SK-N-SH (cell line): ENCODE measurements at regions not wholly inside any gene's neighbourhood (a gene's known extent, or its start where the extent isn't known, plus 50 kb on each side); places are given as distances from the start of the nearest gene placed in this dataset.

ENCODE experiments used
- CTCF ChIA-PET: fragments of 300-600, 350-600 bp; formaldehyde crosslinking; extraction: SDS; loops from one replicate; lab custom pipeline; 2021; lab: Yijun Ruan, JAX
- POLR2A ChIA-PET: fragments of 350-600 bp; sonication (Branson Sonifier 250); formaldehyde crosslinking; extraction: SDS; loops from one replicate; lab custom pipeline; 2020; ENCODE audit warnings: antibody characterized with exemption, inconsistent platforms; lab: Yijun Ruan, JAX
- DNase-seq: peaks from one replicate; pipeline ENCODE4 v3.0.0; 2012
- H2AFZ ChIP-seq: fragments of 200-600 bp; sonication (generic); 2 replicates; pipeline ENCODE4 v1.8.1; 2016; ENCODE audit warnings: antibody characterized with exemption, mild to moderate bottlenecking, low read depth
- H3F3A ChIP-seq: fragments of 200-600 bp; sonication (generic); replicated peaks from 2 replicates; pipeline ENCODE3; 2016; ENCODE audit warnings: antibody characterized with exemption, mild to moderate bottlenecking; ENCODE audit not compliant: insufficient read depth
- H3K27ac ChIP-seq, 2 experiments: fragments of 200-500 bp in 1 of 2; fragments of 200-600 bp in 1 of 2; sonication (Bioruptor generic) in 1 of 2; sonication (generic), shearing (Covaris generic) in 1 of 2; 2 replicates each; pipeline versions ENCODE4 v1.5.1 to v1.6.1; 2014 to 2016; ENCODE audit warnings: low read depth in 2 of 2, inconsistent platforms in 1 of 2, low read length in 1 of 2, mild to moderate bottlenecking in 1 of 2, mixed read lengths in 1 of 2
- H3K27me3 ChIP-seq: fragments of 200-600 bp; sonication (generic), shearing (Covaris generic); 2 replicates; pipeline ENCODE4 v1.6.1; 2016; ENCODE audit warnings: mixed run types; ENCODE audit not compliant: insufficient read depth
- H3K36me3 ChIP-seq, 2 experiments: fragments of 200-500 bp in 1 of 2; fragments of 200-600 bp in 1 of 2; sonication (Bioruptor generic) in 1 of 2; sonication (generic) in 1 of 2; replicated peaks in 1 of 2; 2 replicates each; pipeline versions ENCODE3 to v1.5.1; 2014 to 2016; ENCODE audit warnings: low read length in 1 of 2, mild to moderate bottlenecking in 1 of 2; ENCODE audit not compliant: insufficient read depth in 2 of 2, control insufficient read depth in 1 of 2
- H3K4me1 ChIP-seq, 2 experiments: fragments of 200-500 bp in 1 of 2; fragments of 200-600 bp in 1 of 2; sonication (Bioruptor generic) in 1 of 2; sonication (generic), shearing (Covaris generic) in 1 of 2; 2 replicates each; pipeline versions ENCODE4 v1.5.1 to v1.6.1; 2014 to 2016; ENCODE audit warnings: low read depth in 1 of 2, low read length in 1 of 2, mixed run types in 1 of 2; ENCODE audit not compliant: insufficient read depth in 2 of 2, control insufficient read depth in 1 of 2
- H3K4me2 ChIP-seq: fragments of 200-600 bp; sonication (generic), shearing (Covaris generic); 2 replicates; pipeline ENCODE4 v1.6.1; 2017; ENCODE audit warnings: mixed run types
- H3K4me3 ChIP-seq, 2 experiments: fragments of 200-500 bp in 1 of 2; fragments of 200-600 bp in 1 of 2; sonication (Bioruptor generic) in 1 of 2; sonication (generic), shearing (Covaris generic) in 1 of 2; 2 replicates each; pipeline versions ENCODE4 v1.5.1 to v1.8.1; 2014 to 2016; ENCODE audit warnings: low read depth in 2 of 2, inconsistent platforms in 1 of 2, low read length in 1 of 2, mild to moderate bottlenecking in 1 of 2, mixed read lengths in 1 of 2, moderate library complexity in 1 of 2
- H3K79me2 ChIP-seq: fragments of 200-600 bp; sonication (generic); 2 replicates; pipeline ENCODE4 v1.8.1; 2017; ENCODE audit warnings: mild to moderate bottlenecking; ENCODE audit not compliant: insufficient read depth
- H3K9ac ChIP-seq: fragments of 200-600 bp; sonication (generic); 2 replicates; pipeline ENCODE4 v1.6.1; 2017; ENCODE audit warnings: mixed run types
- H3K9me2 ChIP-seq: fragments of 200-600 bp; sonication (generic); 2 replicates; pipeline ENCODE4 v1.6.1; 2017; ENCODE audit warnings: mixed run types
- H3K9me3 ChIP-seq: fragments of 200-600 bp; sonication (generic); 2 replicates; pipeline ENCODE4 v1.6.1; 2017; ENCODE audit warnings: mixed run types, mild to moderate bottlenecking, moderate library complexity
- H4K20me1 ChIP-seq: fragments of 200-600 bp; sonication (generic); 2 replicates; pipeline ENCODE4 v1.6.1; 2017; ENCODE audit warnings: mild to moderate bottlenecking, mixed run types; ENCODE audit not compliant: insufficient read depth
- ELF1 ChIP-seq: IDR thresholded peaks from 2 replicates; pipeline ENCODE4 v1.4.0; 2012
- EP300 ChIP-seq, 2 experiments: IDR thresholded peaks; 2 replicates each; pipeline versions ENCODE4 v1.4.0 to v1.6.1; 2012; ENCODE audit warnings: borderline replicate concordance in 1 of 2, low read depth in 1 of 2, low read length in 1 of 2
- FOXJ3 ChIP-seq: sonication (generic); formaldehyde crosslinking; IDR thresholded peaks from 2 replicates; pipeline ENCODE4 v1.5.1; 2020; ENCODE audit warnings: mild to moderate bottlenecking, missing genetic modification reagents
- GATA2 ChIP-seq: sonication (generic); formaldehyde crosslinking; IDR thresholded peaks from 2 replicates; pipeline ENCODE4 v1.5.0; 2020; ENCODE audit warnings: mild to moderate bottlenecking, missing genetic modification reagents
- JUND ChIP-seq: IDR thresholded peaks from 2 replicates; pipeline ENCODE4 v1.4.0; 2012
- NFIC ChIP-seq: IDR thresholded peaks from 2 replicates; pipeline ENCODE4 v1.4.0; 2012; ENCODE audit warnings: borderline replicate concordance
- RAD21 ChIP-seq: IDR thresholded peaks from 2 replicates; pipeline ENCODE4 v1.6.1; 2012; ENCODE audit warnings: mild to moderate bottlenecking, low read length
- SMC3 ChIP-seq: IDR thresholded peaks from 2 replicates; pipeline ENCODE4 v1.6.1; 2012; ENCODE audit warnings: low read depth, low read length, improper control_type of control experiment
- TAF1 ChIP-seq: IDR thresholded peaks from 2 replicates; pipeline ENCODE4 v1.6.1; 2012; ENCODE audit warnings: low read depth, mild to moderate bottlenecking, low read length, moderate library complexity, borderline replicate concordance
- TEAD4 ChIP-seq: IDR thresholded peaks from 2 replicates; pipeline ENCODE4 v1.4.0; 2012; ENCODE audit warnings: mild to moderate bottlenecking, borderline replicate concordance; ENCODE audit not compliant: insufficient read depth
- YY1 ChIP-seq: IDR thresholded peaks from 2 replicates; pipeline ENCODE4 v1.4.0; 2012; ENCODE audit warnings: low read depth, mild to moderate bottlenecking
- WGBS: methylation state at CpG from one replicate; pipeline ENCODE4 v1.1.6; 2017; ENCODE audit warnings: low lambda C conversion rate; 5-methylcytosine and 5-hydroxymethylcytosine counted together
- TF ChIP-seq, protein P1 (sequence below): IDR thresholded peaks from 2 replicates; pipeline ENCODE4 v1.6.1; 2012; ENCODE audit warnings: mild to moderate bottlenecking, low read depth, low read length, moderate library complexity
- TF ChIP-seq, protein P2 (sequence below): IDR thresholded peaks from 2 replicates; pipeline ENCODE4; 2012

DNA sequence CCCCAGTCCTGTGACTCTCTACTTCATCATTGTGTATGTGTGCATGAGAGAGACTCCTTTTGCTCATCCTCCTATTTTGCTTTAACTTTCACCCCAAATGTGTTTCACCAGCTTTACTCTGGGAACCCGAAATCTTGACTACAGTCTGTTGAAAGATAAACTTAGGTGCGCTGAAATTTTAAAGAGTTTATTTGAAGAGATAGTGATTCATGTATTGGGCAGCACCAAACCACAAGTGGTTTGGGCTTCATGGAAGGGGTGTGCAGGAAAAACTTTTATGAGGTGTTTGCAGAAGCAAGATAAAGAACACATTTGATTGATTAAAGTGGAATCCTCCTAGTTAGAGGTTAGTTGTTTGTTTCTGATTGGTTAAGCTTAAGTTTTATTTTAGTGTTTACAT is 50.8 kb upstream of the RFC3 start:
- WGBS: 71% methylated on average over 2 of the region's 2 CpGs
- Histone ChIP-seq H3K36me3 (no peaks in the 10 kb centered on the region), H3K4me1 (no peaks in the 10 kb centered on the region), H3K9me3 (no peaks in the 10 kb centered on the region), H3K9ac (no peak overlapping the region), H3F3A (no peaks in the 10 kb centered on the region), H3K4me2 (no peak overlapping the region), H3K27me3 (no peaks in the 10 kb centered on the region), H3K27ac (no peak overlapping the region), H3K79me2 (no peaks in the 10 kb centered on the region), H2AFZ (no peak overlapping the region), H4K20me1 (no peaks in the 10 kb centered on the region), H3K4me3 (no peak overlapping the region), H3K9me2 (no peaks in the 10 kb centered on the region)
- TF ChIP-seq ELF1 (no peak), GATA2 (CRISPR knock-in tag) (no peak), SMC3 (no peak), YY1 (no peak), TAF1 (no peak), NFIC (no peak), RAD21 (no peak), JUND (no peak), EP300 (IDR thresholded peaks at IDR 0.05; ENCODE audit: borderline replicate concordance in 1 of 2, low read depth in 1 of 2, low read length in 1 of 2) (no peak), FOXJ3 (no peak), TEAD4 (no peak)
- TF ChIP-seq, protein P1, sequence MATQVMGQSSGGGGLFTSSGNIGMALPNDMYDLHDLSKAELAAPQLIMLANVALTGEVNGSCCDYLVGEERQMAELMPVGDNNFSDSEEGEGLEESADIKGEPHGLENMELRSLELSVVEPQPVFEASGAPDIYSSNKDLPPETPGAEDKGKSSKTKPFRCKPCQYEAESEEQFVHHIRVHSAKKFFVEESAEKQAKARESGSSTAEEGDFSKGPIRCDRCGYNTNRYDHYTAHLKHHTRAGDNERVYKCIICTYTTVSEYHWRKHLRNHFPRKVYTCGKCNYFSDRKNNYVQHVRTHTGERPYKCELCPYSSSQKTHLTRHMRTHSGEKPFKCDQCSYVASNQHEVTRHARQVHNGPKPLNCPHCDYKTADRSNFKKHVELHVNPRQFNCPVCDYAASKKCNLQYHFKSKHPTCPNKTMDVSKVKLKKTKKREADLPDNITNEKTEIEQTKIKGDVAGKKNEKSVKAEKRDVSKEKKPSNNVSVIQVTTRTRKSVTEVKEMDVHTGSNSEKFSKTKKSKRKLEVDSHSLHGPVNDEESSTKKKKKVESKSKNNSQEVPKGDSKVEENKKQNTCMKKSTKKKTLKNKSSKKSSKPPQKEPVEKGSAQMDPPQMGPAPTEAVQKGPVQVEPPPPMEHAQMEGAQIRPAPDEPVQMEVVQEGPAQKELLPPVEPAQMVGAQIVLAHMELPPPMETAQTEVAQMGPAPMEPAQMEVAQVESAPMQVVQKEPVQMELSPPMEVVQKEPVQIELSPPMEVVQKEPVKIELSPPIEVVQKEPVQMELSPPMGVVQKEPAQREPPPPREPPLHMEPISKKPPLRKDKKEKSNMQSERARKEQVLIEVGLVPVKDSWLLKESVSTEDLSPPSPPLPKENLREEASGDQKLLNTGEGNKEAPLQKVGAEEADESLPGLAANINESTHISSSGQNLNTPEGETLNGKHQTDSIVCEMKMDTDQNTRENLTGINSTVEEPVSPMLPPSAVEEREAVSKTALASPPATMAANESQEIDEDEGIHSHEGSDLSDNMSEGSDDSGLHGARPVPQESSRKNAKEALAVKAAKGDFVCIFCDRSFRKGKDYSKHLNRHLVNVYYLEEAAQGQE: no peak
- TF ChIP-seq, protein P2, sequence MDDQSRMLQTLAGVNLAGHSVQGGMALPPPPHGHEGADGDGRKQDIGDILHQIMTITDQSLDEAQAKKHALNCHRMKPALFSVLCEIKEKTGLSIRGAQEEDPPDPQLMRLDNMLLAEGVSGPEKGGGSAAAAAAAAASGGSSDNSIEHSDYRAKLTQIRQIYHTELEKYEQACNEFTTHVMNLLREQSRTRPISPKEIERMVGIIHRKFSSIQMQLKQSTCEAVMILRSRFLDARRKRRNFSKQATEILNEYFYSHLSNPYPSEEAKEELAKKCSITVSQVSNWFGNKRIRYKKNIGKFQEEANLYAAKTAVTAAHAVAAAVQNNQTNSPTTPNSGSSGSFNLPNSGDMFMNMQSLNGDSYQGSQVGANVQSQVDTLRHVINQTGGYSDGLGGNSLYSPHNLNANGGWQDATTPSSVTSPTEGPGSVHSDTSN: no peak
- POLR2A ChIA-PET: no interaction called here
- DNase-seq: no peak
- CTCF ChIA-PET: no interaction called here
